Ishikawa (cell line): ENCODE measurements at regions not wholly inside any gene's neighbourhood (a gene's known extent, or its start where the extent isn't known, plus 50 kb on each side); places are given as distances from the start of the nearest gene placed in this dataset.
A peak's percentile ranks its signal among the peaks of the same experiment; 100 is the strongest.

Experiments
- CEBPB ChIP-seq: IDR thresholded peaks from 2 replicates; pipeline ENCODE4 v1.6.1; 2012
- CREB1 ChIP-seq: IDR thresholded peaks from 2 replicates; pipeline ENCODE4 v1.6.1; 2012; ENCODE audit warnings: low read depth
- EGR1 ChIP-seq: IDR thresholded peaks from 2 replicates; pipeline ENCODE4 v1.6.1; 2012
- EP300 ChIP-seq: IDR thresholded peaks from 2 replicates; pipeline ENCODE4 v1.6.1; 2012; ENCODE audit warnings: borderline replicate concordance
- FOXM1 ChIP-seq: IDR thresholded peaks from 2 replicates; pipeline ENCODE4 v1.6.1; 2012; ENCODE audit warnings: low read depth, borderline replicate concordance
- NFIC ChIP-seq: IDR thresholded peaks from 2 replicates; pipeline ENCODE4 v1.6.1; 2012
- RAD21 ChIP-seq: IDR thresholded peaks from 2 replicates; pipeline ENCODE4 v1.6.1; 2012; ENCODE audit warnings: low read depth
- REST ChIP-seq: IDR thresholded peaks from 2 replicates; pipeline ENCODE4 v1.6.1; 2012; ENCODE audit warnings: low read depth, mild to moderate bottlenecking
- TAF1 ChIP-seq: IDR thresholded peaks from 2 replicates; pipeline ENCODE4 v1.6.1; 2012; ENCODE audit warnings: low read depth, mild to moderate bottlenecking
- TCF12 ChIP-seq: IDR thresholded peaks from 2 replicates; pipeline ENCODE4 v1.6.1; 2012; ENCODE audit warnings: low read depth
- TEAD4 ChIP-seq: IDR thresholded peaks from 2 replicates; pipeline ENCODE4 v1.6.1; 2012
- YY1 ChIP-seq: IDR thresholded peaks from 2 replicates; pipeline ENCODE4 v1.6.1; 2012; ENCODE audit warnings: low read depth
- ZBTB7A ChIP-seq: IDR thresholded peaks from 2 replicates; pipeline ENCODE4 v1.6.1; 2012; ENCODE audit warnings: low read depth
- TF ChIP-seq, protein P1 (sequence below): IDR thresholded peaks from 2 replicates; pipeline ENCODE4 v1.6.1; 2012
- TF ChIP-seq, protein P2 (sequence below): IDR thresholded peaks from 2 replicates; pipeline ENCODE4 v1.6.1; 2012

GRCh38 chr4:188691811-188692210 is 552.6 kb downstream of the TRIML1 start:
- TF ChIP-seq, protein P1, sequence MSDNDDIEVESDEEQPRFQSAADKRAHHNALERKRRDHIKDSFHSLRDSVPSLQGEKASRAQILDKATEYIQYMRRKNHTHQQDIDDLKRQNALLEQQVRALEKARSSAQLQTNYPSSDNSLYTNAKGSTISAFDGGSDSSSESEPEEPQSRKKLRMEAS, result no peak
- TF ChIP-seq TAF1 (no peak), TCF12 (no peak), EGR1 (no peak), ZBTB7A (no peak), EP300 (no peak), RAD21 (no peak), CEBPB (no peak), FOXM1 (no peak), TEAD4 (no peak), REST (no peak), YY1 (no peak), CREB1 (no peak), NFIC (no peak)
- TF ChIP-seq, protein P2, sequence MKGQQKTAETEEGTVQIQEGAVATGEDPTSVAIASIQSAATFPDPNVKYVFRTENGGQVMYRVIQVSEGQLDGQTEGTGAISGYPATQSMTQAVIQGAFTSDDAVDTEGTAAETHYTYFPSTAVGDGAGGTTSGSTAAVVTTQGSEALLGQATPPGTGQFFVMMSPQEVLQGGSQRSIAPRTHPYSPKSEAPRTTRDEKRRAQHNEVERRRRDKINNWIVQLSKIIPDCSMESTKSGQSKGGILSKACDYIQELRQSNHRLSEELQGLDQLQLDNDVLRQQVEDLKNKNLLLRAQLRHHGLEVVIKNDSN, result no peak

DNA sequence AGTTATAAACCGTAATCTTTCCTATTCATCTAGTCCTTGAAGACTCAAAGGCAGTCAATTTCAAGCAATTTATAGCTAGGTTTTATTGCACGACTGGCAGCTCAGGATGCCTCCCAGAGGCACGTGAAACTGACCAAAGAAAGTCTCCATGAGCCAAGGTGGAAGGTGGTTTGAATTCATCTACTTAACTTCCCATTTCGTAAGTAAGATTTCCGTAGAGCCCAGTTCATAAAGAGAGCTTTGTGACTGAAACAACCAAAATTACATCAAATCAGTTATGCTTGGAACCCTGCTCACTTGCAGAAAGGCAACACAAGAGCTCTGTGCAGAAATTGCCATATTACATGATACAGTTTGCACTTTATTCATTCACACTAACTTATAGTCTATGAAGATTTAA is 556.0 kb downstream of the TRIML1 start:
- TF ChIP-seq REST, result no peak
- no peak for TF ChIP-seq NFIC
- TF ChIP-seq YY1, result no peak
- no peak for TF ChIP-seq TEAD4

DNA sequence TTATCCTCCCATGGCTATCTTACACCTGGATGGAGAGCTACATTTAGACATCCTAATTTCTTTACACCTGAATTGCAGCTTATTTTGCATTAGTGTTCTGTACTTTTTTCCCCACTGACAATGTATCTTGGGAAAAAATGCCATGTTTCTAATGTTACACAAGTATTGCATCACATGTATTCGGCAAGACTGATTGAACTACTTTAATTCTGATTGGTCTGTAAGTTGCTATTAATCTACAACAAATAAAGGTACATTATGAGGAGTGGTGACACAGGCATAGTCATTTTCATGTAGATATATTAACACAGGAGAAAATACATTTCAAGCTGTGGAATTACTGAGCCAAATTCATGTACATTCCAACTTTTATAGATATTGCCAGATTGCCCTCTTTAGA is 558.0 kb downstream of the TRIML1 start:
- TF ChIP-seq CEBPB (0 out of 2 replicates have a peak, but pooled peaks have one; percentile 14), EP300 (no peak)
- TF ChIP-seq, protein P2, result no peak

- no peak for TF ChIP-seq CREB1
- no peak for TF ChIP-seq YY1
- no peak for TF ChIP-seq REST
- no peak for TF ChIP-seq EP300
- no peak for TF ChIP-seq TCF12
- no peak for TF ChIP-seq CEBPB
- TF ChIP-seq NFIC, result no peak
- TF ChIP-seq FOXM1, result no peak
- TF ChIP-seq TEAD4, result no peak
- TF ChIP-seq ZBTB7A, result no peak
- no peak for TF ChIP-seq EGR1
- no peak for TF ChIP-seq RAD21
- TF ChIP-seq, protein P1, result no peak
Measured at GRCh38 chr4:188701952-188702351, 562.7 kb downstream of the TRIML1 start.

- no peak for TF ChIP-seq NFIC
- no peak for TF ChIP-seq CREB1
- TF ChIP-seq ZBTB7A, result no peak
- no peak for TF ChIP-seq RAD21
- TF ChIP-seq, protein P1, result no peak
- no peak for TF ChIP-seq EP300
- TF ChIP-seq EGR1, result no peak
- TF ChIP-seq REST, result no peak
- TF ChIP-seq CEBPB, result no peak
- no peak for TF ChIP-seq TEAD4
- no peak for TF ChIP-seq TCF12
- no peak for TF ChIP-seq TAF1
- no peak for TF ChIP-seq FOXM1
- no peak for TF ChIP-seq YY1
- TF ChIP-seq, protein P2, result no peak
Measured at GRCh38 chr4:188704288-188704687, 565.0 kb downstream of the TRIML1 start.
